Femur (tissue), 1 donor: ENCODE measurements at regions not wholly inside any gene's neighbourhood (a gene's known extent, or its start where the extent isn't known, plus 50 kb on each side); places are given as distances from the start of the nearest gene placed in this dataset.

Source experiments
- DNase-seq: peaks from one replicate; pipeline ENCODE4 v3.0.0-alpha.2; 2017

DNA sequence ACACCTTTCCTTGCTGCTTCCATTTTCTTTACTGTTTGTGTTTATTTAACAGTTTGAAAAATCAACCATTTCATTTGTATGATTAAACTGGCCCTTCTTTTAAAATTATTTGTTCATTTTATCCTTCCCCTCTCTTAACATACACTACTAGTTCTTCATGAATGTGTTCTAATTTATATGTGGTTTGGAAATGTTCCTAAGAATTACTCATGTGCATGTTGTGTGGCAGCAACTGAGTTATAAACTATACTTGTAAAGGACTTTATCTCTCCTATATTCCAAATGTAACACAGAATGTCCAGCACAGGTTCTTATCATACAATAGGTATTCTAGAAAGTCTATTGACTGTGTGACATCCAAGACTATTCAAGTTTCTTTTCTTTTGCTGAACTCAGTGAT, 358.2 kb upstream of the MEF2C start:
- DNase-seq: no peak

GRCh38 chr5:89236900-89237299, 353.9 kb upstream of the MEF2C start:
- no peak for DNase-seq

DNA sequence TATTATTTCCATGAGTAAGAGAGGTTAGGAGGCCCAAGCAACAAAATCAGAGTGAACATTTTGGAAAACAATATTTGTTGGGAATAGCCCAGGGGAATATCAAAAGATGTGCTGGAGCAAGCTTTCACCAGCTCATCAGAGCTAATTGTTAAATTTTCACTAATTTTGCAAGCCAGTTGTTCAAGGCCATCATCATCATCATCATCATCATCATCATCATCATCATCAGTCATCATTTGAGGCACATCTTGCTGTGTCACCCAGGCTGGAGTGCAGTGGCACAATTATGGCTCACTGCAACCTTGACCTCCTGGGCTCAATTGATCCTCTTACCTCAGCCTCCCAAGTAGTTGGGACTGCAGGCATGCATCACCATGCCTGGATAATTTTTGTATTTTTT, 350.5 kb upstream of the MEF2C start:
- DNase-seq: no peak

- no peak for DNase-seq
Observed at GRCh38 chr5:89232139-89232603, 349.2 kb upstream of the MEF2C start.

GRCh38 chr5:89230178-89230577, 347.2 kb upstream of the MEF2C start:
- no peak for DNase-seq

DNA sequence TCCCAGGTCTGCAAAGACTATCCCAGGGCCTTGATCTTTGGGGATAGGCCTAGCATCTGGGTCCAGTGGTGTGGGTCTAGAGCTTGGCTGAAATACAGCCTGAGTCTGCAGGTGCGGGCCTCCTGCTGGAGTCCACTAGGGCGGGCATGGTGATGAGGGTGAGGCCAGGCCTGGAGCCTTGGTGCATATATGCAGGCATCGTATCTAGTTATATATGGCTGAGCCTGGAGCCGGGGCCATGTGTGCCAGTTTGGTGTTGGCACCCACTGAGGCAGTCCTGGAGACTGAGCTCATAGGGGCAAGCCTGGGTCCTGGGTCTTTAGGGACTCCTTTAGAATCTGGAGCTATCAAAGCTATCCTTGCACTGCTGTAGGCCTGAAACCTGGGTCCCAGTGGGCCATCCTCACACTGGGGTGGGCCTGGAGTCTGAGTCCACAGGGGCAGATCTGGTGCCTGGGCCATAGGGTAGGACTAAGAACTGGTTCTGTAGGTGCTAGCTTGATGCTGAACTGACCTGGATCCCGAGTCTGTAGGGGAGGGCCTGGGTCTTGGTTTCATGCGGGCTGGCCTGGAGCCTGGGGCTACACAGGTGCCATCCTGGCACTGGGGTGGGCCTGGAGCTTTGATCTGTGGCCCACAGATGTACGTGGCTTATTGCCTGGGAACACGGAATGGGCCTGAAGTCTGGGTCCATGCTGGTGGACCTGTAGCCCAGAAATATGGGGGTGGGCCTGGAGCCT, 346.5 kb upstream of the MEF2C start:
- no peak for DNase-seq

DNA sequence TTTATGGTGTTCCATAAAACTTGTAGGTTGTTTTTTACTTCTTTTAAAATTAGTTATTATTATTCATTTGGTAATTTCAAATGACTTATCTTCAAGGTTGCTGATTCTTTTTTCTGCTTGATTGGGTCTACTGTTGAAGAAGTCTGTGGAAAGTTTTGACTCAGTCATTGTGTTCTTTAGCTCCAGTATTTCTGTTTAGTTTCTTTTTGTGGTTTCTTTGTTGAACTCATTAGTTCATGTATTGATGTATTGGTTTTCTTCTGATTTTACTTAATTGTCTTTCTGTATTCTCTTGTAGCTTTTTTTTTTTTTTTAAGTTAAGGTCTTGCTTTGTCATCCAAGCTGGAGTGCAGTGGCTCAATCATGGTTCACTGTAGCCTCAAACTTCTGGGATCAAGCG, 345.4 kb upstream of the MEF2C start:
- DNase-seq: no peak

- no peak for DNase-seq
Observed at GRCh38 chr5:89218364-89218763, 335.4 kb upstream of the MEF2C start.

DNA sequence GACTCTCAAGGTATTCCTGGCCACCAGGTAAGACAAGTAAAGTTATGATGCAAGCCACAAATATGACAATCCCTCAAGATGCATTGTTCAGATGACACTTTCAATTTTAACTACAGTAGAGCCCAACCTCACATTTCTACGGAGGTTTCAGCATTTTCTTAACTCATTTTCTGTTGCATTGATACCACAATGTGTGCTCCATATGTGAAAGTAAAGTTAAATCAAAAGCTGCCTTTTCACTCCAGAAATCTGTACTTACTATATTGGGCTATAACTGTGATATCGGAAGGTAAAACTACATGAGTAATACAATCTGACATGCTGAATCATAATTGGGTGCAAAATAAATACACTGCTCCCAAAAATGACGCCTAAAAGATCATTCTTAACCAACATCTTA, 333.6 kb upstream of the MEF2C start:
- DNase-seq: no peak

- DNase-seq: peak; percentile 79
Observed at GRCh38 chr5:89213573-89213972, 330.6 kb upstream of the MEF2C start.

DNA sequence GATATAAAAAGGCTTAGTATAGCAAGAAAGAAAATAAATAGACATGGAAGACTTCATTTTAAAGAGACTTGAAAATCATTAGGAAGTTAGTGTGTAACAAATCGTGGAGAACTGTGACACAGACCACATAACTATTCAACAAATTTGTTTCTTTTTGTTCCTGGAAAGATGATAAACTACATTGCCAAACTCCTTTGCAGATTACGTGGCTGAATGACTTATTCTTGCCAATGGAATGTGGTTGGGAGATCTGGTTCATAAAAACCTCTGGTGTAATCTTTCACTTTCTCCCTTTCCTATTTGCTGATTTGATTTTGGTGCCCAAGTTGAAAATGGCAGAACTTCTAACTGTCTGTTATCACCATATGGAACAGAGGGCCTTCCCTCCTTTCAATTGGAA, 328.9 kb upstream of the MEF2C start:
- no peak for DNase-seq

DNA sequence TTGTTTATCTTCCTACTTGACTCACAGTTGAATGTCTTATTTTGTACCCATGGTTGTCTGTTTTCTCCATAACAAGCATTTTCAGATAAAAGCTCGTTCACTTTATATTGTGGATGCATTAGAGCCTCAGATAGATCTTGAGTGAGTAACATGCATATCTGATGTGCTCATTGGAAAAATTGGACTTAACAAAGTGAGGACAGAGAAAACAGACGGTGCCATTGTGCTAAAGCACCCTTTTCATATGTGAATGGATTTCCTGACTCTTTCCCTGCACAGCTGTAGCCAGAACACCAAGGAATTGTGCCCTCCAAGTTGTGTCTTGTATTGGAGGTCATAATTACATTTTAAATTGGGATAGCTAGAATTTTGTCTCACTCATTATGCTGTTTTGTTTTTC, 325.8 kb upstream of the MEF2C start:
- DNase-seq: no peak

DNA sequence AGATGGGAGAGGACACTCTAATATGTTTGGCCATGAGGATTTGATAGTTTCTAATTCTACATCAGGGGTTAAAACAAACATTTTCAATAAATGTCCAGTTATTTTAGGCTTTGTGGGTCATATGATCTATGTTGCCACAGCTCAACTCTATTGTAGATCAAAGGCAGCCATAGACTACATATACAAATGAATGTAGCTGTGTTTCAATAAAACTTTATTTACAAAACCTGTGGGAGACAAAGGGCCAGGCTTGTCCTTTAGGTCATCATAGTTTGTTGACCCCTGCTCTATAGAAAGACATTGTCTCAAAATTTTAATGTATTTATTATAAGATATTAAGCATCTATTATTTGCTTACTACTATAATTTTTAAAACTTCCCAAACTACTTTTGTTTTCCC, 325.4 kb upstream of the MEF2C start:
- no peak for DNase-seq

DNA sequence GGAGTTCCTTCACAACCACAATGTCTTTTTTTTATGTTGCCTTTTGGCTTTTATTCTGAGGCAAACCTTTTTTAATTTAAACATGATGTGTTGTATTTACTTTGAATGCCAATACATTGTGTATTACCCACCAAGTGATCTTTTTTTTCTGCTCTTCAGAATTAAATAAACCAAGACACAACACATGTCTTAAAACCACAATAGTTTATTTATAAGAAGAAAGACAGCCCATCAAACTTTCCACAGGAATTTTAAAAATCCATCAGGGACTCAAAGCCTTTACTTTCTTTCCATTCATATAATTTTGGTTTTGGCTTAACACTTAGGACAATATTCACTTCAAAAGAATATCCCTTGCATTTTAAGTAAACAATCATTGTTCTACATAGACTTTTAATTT, 321.8 kb upstream of the MEF2C start:
- DNase-seq: no peak

DNA sequence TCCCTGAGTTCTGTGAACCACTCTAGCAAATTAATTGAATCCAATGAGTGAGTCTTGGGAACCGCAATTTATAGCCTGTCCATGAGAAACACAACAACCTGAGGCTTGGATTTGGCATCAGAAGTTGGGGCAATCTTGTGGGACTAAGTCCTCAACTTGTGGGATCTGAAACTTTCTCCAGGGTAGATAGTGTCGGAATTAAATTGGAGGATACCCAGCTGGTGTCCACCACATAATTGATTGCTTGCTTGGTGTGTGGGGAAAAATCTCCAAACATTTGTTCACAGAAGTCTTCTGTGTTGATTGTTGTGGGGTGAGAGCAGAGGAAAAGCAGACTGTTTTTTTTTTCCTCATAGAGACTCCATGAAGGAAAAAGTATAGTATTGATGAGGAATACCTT, 320.6 kb upstream of the MEF2C start:
- DNase-seq: no peak

DNA sequence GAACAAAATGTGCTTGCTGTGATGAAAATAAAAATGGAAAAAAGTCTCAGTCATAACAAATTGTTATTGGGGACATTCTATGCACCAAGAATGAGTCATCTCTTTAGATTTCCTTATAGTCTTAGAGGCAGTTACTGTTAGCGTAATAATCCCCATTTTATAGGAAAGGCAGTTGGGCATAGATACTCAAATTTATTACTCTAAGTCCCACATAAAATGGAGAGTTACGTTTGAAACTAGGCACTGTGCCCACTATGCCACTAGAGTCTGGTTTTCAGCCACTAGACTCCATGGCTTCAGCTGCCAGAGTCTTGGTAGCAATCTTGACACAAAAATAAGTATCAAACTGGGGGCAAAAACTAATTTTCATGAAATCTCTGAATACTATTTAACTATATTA, 317.9 kb upstream of the MEF2C start:
- no peak for DNase-seq

DNA sequence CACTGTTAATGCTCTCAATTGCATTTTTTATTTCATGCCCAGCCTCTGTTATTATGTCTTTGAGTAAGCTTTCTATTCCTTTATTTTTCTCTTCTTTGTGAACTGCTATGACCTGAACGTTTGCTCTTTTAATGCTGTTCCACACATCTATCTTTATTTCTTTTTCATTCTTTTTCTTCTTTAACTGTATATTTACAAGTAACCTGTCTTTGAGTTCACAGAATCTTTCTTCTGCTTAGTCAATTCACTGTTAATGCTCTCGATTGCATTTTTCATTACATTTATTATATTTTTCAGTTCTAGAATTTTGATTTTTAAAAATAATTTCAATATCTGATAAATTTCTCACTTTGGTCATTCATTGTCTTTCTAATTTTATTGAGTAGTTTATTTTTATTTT, 316.3 kb upstream of the MEF2C start:
- DNase-seq: no peak

- DNase-seq: peak; percentile 31
Observed at GRCh38 chr5:89191374-89191773, 308.4 kb upstream of the MEF2C start.

- no peak for DNase-seq
Observed at GRCh38 chr5:89190515-89191265, 307.7 kb upstream of the MEF2C start.

DNA sequence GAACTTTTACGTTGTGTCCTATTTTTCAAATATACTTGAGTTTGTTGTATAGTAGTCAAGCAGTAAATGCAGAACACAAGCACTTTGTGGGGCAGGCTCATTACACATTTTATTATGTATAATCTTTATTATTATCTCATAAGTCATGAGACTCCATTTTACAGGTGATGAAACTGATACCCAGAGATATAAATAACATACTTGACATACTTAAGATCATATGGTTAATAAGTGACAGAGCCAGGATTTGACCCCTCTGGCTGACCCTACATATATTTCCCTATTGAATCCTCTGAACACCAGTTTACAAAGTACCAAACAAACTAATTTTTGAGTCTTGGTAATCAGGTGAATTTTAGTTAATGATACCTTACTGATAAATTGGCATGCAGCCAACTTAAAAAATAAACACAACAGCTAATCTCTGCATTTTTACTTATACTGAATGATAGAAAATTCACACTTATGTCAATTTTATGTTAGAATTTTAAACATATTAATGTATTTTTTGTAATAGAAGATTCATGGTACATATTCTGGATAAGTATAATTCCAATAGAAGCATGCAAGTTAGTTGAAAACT, 305.0 kb upstream of the MEF2C start:
- no peak for DNase-seq

GRCh38 chr5:89187268-89187667, 304.3 kb upstream of the MEF2C start:
- DNase-seq: no peak

GRCh38 chr5:89181546-89181945, 298.6 kb upstream of the MEF2C start:
- no peak for DNase-seq

GRCh38 chr5:89179731-89180130, 296.7 kb upstream of the MEF2C start:
- DNase-seq: no peak

DNA sequence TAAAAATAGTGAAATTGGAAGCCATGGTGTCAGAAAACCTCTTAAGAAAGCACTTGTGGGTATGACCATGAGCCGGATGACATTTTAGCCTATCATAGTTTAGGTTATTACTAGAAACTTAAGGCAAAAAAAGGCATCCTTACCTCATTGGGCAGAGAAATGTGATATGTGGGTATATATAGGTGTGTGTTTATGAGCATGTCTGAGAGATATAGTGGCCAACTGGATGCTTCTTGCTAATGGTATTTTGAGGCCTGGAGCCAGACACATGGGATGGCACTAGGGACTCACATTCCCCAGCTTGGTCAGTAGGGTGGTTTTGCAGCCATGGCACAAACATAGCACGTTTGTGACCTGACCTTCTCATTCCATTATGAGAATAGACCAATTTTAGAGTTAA, 295.6 kb upstream of the MEF2C start:
- peak; percentile 33 for DNase-seq
